ENCODE measurements at regions not wholly inside any gene's neighbourhood (a gene's known extent, or its start where the extent isn't known, plus 50 kb on each side); places are given as distances from the start of the nearest gene placed in this dataset.

GRCh38 chr13:63460462-63461090, 2044.9 kb upstream of the PCDH20 start:
- no peak overlapping the region for H3K27ac ChIP-seq (ENCODE audit: insufficient read depth, low read depth, low read length)
- no peaks in the 10 kb centered on the region for H4K20me1 ChIP-seq (replicated peaks; ENCODE audit: control insufficient read depth, extremely low read depth, insufficient read depth, low read length)
- POLR2A ChIA-PET = no interaction called here
- H2AFZ ChIP-seq (ENCODE audit: low read depth, low read length) = no peak overlapping the region
- no peaks in the 10 kb centered on the region for H3K79me2 ChIP-seq (ENCODE audit: control insufficient read depth, insufficient read depth, low read length)
- no peaks in the 10 kb centered on the region for H3K36me3 ChIP-seq (ENCODE audit: control insufficient read depth in 2 of 2, extremely low read depth in 1 of 2, insufficient read depth in 2 of 2, low read length in 2 of 2)
- H3K9me3 ChIP-seq (replicated peaks; ENCODE audit: control insufficient read depth, insufficient read depth, low read length) = no peaks in the 10 kb centered on the region
- H3K4me2 ChIP-seq (ENCODE audit: insufficient read depth, low read length) = no peak overlapping the region
- DNase-seq (ENCODE audit: low read depth, low spot score) = no peak
- dilution Hi-C loops (cut with MboI; ENCODE audit: extremely low pct_ligation_motif_present, low sequenced_read_pairs) (no loop called here), intact Hi-C loops (cut with micrococcal nuclease) (no loop called here)
- no peak overlapping the region for H3K9ac ChIP-seq (replicated peaks; ENCODE audit: extremely low read depth, insufficient read depth, low read length)
- BruUV-seq (replicated peaks) = no TSS peak
- no peaks in the 10 kb centered on the region for H3K4me1 ChIP-seq (ENCODE audit: control insufficient read depth, extremely low read depth, insufficient read depth, low read length)
- TF ChIP-seq FOS (IDR thresholded peaks at IDR 0.05; ENCODE audit: borderline replicate concordance, insufficient read depth, low read length) = no peak
- no peak for TF ChIP-seq MAX (IDR thresholded peaks at IDR 0.05; ENCODE audit: insufficient read depth, insufficient read length)
- TF ChIP-seq POLR2A (IDR thresholded peaks at IDR 0.05; ENCODE audit: low read depth, low read length) = no peak
- TF ChIP-seq JUN (IDR thresholded peaks at IDR 0.05; ENCODE audit: borderline replicate concordance, insufficient read depth, insufficient read length, low read depth) = no peak
- TF ChIP-seq EZH2 (IDR thresholded peaks at IDR 0.05; ENCODE audit: borderline replicate concordance, low read depth, low read length, severe bottlenecking) = no peak
- TF ChIP-seq CTCF (IDR thresholded peaks at IDR 0.05; ENCODE audit: extremely low read depth in 1 of 2, insufficient read depth in 1 of 2, low read depth in 1 of 2, low read length in 2 of 2) = no peak
- no peak for TF ChIP-seq MYC (IDR thresholded peaks at IDR 0.05; ENCODE audit: low read depth, low read length)
- no peak for TF ChIP-seq POLR2AphosphoS5 (IDR thresholded peaks at IDR 0.05; ENCODE audit: insufficient read depth, low read depth, low read length)
- TF ChIP-seq GATA2 (IDR thresholded peaks at IDR 0.05; ENCODE audit: insufficient read depth, insufficient read length, low read depth, low read length) = no peak
- CTCF ChIA-PET = no interaction called here
- no peaks in the 10 kb centered on the region for H3K27me3 ChIP-seq (ENCODE audit: control insufficient read depth in 2 of 2, insufficient read depth in 2 of 2, low read length in 2 of 2)
- no peaks in the 10 kb centered on the region for H3K9me1 ChIP-seq (replicated peaks; ENCODE audit: control insufficient read depth, extremely low read depth, insufficient read depth, low read length)
- H3K4me3 ChIP-seq (replicated peaks in 1 of 3; ENCODE audit: insufficient read depth in 1 of 3, low read depth in 1 of 3, low read length in 3 of 3) = no peak overlapping the region
- FAIRE-seq = no peak

Measured in endothelial cell of umbilical vein (primary cell).